CD14-positive monocyte (primary cell): ENCODE measurements at regions not wholly inside any gene's neighbourhood (a gene's known extent, or its start where the extent isn't known, plus 50 kb on each side); places are given as distances from the start of the nearest gene placed in this dataset.

Experiments used
- DNase-seq, 3 donors: peaks; one replicate each; pipeline ENCODE4 v3.0.0-alpha.2; 2011 to 2022
- H2AFZ ChIP-seq: 2 replicates; pipeline ENCODE4 v1.6.0; 2012; ENCODE audit warnings: mild to moderate bottlenecking, low read depth, low read length, inconsistent platforms; ENCODE audit not compliant: insufficient read depth, poor library complexity, severe bottlenecking
- H3K27ac ChIP-seq, 2 donors: 1 replicate in 1 of 2; 2 replicates in 1 of 2; pipeline ENCODE4 v1.5.1; 2012 to 2013; ENCODE audit warnings: low read length in 2 of 2, control low read depth in 1 of 2, inconsistent platforms in 1 of 2, low read depth in 1 of 2, mild to moderate bottlenecking in 1 of 2
- H3K27me3 ChIP-seq, 2 donors: one replicate each; pipeline versions ENCODE4 v1.6.0 to v1.6.1; 2011 to 2013; ENCODE audit warnings: low read length in 2 of 2; ENCODE audit not compliant: control insufficient read depth in 2 of 2, insufficient read depth in 2 of 2
- H3K36me3 ChIP-seq, 2 donors: replicated peaks in 1 of 2; 1 replicate in 1 of 2; 2 replicates in 1 of 2; pipeline versions ENCODE4 v1.5.1 to v1.6.1; 2012 to 2013; ENCODE audit warnings: low read length in 2 of 2, control low read depth in 1 of 2, inconsistent platforms in 1 of 2, mild to moderate bottlenecking in 1 of 2; ENCODE audit not compliant: insufficient read depth in 2 of 2, control insufficient read depth in 1 of 2
- H3K4me1 ChIP-seq, 2 donors: 1 replicate in 1 of 2; 2 replicates in 1 of 2; pipeline versions ENCODE4 v1.5.1 to v1.6.1; 2012 to 2013; ENCODE audit warnings: low read length in 2 of 2, control low read depth in 1 of 2, inconsistent platforms in 1 of 2, mild to moderate bottlenecking in 1 of 2, moderate library complexity in 1 of 2; ENCODE audit not compliant: insufficient read depth in 2 of 2, control insufficient read depth in 1 of 2
- H3K4me2 ChIP-seq: replicated peaks from 2 replicates; pipeline ENCODE3; 2012; ENCODE audit warnings: low read length, moderate library complexity, mild to moderate bottlenecking; ENCODE audit not compliant: poor library complexity, severe bottlenecking; ENCODE audit errors: extremely low read depth
- H3K4me3 ChIP-seq, 3 experiments: fragments of 200-600 bp in 1 of 3; sonication (generic) in 1 of 3; replicated peaks in 1 of 3; 1 replicate in 2 of 3; 2 replicates in 1 of 3; pipeline ENCODE4 v1.5.1; 2011 to 2013; ENCODE audit warnings: low read length in 3 of 3, mild to moderate bottlenecking in 3 of 3, control low read depth in 2 of 3, low read depth in 2 of 3, inconsistent platforms in 1 of 3, moderate library complexity in 1 of 3
- H3K79me2 ChIP-seq: 2 replicates; pipeline ENCODE4 v1.6.0; 2012; ENCODE audit warnings: mild to moderate bottlenecking, control low read depth, inconsistent platforms, low read length, moderate library complexity; ENCODE audit not compliant: insufficient read depth
- H3K9ac ChIP-seq: 2 replicates; pipeline ENCODE4 v1.6.0; 2017; ENCODE audit warnings: low read length, mild to moderate bottlenecking; ENCODE audit not compliant: insufficient read depth, poor library complexity, severe bottlenecking
- H3K9me3 ChIP-seq, 2 donors: replicated peaks in 1 of 2; 1 replicate in 1 of 2; 2 replicates in 1 of 2; pipeline versions ENCODE4 v1.5.1 to v1.6.1; 2012 to 2013; ENCODE audit warnings: low read length in 2 of 2, control low read depth in 1 of 2; ENCODE audit not compliant: control insufficient read depth in 1 of 2, insufficient read depth in 1 of 2
- H4K20me1 ChIP-seq: 2 replicates; pipeline ENCODE4 v1.6.0; 2012; ENCODE audit warnings: mild to moderate bottlenecking, low read length, control low read depth, moderate library complexity; ENCODE audit not compliant: insufficient read depth
- H3K27ac Mint-ChIP-seq, 7 donors: one replicate each; pipeline ENCODE4 v1.8.0; 2020; ENCODE audit warnings: mild to moderate bottlenecking in 7 of 7, mixed read lengths in 7 of 7, moderate library complexity in 6 of 7, inconsistent platforms in 2 of 7
- H3K27me3 Mint-ChIP-seq, 3 donors: one replicate each; pipeline ENCODE4 v1.8.0; 2021 to 2022; ENCODE audit warnings: low read depth in 3 of 3, mild to moderate bottlenecking in 3 of 3, mixed read lengths in 3 of 3, moderate library complexity in 3 of 3, inconsistent platforms in 1 of 3
- H3K36me3 Mint-ChIP-seq, 2 donors: one replicate each; pipeline ENCODE4 v1.8.0; 2020; ENCODE audit warnings: mixed read lengths in 2 of 2, inconsistent platforms in 1 of 2, mild to moderate bottlenecking in 1 of 2
- H3K4me1 Mint-ChIP-seq: one replicate; pipeline ENCODE4 v1.8.0; 2020; ENCODE audit warnings: mild to moderate bottlenecking, mixed read lengths
- H3K4me3 Mint-ChIP-seq, 2 donors: one replicate each; pipeline ENCODE4 v1.8.0; 2020; ENCODE audit warnings: mild to moderate bottlenecking in 2 of 2, mixed read lengths in 2 of 2, moderate library complexity in 1 of 2
- H3K9me3 Mint-ChIP-seq, 7 donors: one replicate each; pipeline ENCODE4 v1.8.0; 2020 to 2022; ENCODE audit warnings: mixed read lengths in 7 of 7, mild to moderate bottlenecking in 6 of 7, moderate library complexity in 6 of 7, inconsistent platforms in 2 of 7
- CTCF ChIP-seq: fragments of 200-600 bp; IDR thresholded peaks from one replicate; pipeline ENCODE4 v1.8.0; 2022; ENCODE audit warnings: antibody characterized with exemption, mild to moderate bottlenecking
- whole genome bisulfite sequencing: methylation state at CpG from one replicate; pipeline ENCODE4 v1.1.5; 2013; ENCODE audit warnings: missing lambda C conversion rate; ENCODE audit not compliant: insufficient coverage; 5-methylcytosine and 5-hydroxymethylcytosine counted together
- intact Hi-C, 2 donors: fragments of 100-400 bp; cut with micrococcal nuclease; formaldehyde crosslinking; loops; one replicate each; pipeline versions ENCODE4 v1.15.0 to v1.15.1; 2023

DNA sequence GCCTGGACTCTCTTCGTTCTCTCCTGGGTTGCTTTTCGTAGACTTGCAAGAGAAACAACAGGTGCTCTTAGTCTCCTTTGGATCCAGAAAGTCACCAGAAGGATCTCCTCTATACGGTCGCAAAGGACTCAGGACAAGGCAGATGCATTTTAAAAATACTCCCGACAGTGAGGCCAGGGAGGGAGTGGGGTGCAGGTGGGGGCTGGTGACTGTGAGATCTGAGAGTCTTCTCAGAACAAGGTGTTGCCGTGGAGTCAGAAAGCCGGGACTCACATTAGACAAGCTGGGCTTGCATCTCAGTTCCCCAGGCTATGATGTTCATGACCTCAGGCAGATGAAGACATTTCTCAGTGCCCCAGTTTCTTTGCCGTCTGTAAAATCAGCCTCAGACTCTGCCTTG is 507.2 kb downstream of the TCERG1L start:
- Histone ChIP-seq H3K27me3 (no peaks in the 10 kb centered on the region), H3K4me1 (no peaks in the 10 kb centered on the region), H3K79me2 (no peaks in the 10 kb centered on the region), H3K4me3 (no peak overlapping the region), H3K9ac (no peak overlapping the region), H2AFZ (no peak overlapping the region), H4K20me1 (no peaks in the 10 kb centered on the region), H3K27ac (no peak overlapping the region), H3K4me2 (no peak overlapping the region), H3K9me3 (no peaks in the 10 kb centered on the region), H3K36me3 (no peaks in the 10 kb centered on the region)
- Mint-ChIP-seq H3K36me3 (no peaks in the 10 kb centered on the region), H3K27me3 (peaks cover 2 to 5% (median 2%) of the 10 kb centered on the region in 3 donors), H3K4me1 (peaks cover 3% of the 10 kb centered on the region), H3K9me3 (peaks cover 0 to 8% (median 3%) of the 10 kb centered on the region in 7 donors), H3K27ac (no peak overlapping the region), H3K4me3 (no peak overlapping the region)
- TF ChIP-seq CTCF: no peak
- intact Hi-C loops: no loop called here
- WGBS: 87% methylated on average over 7 of the region's 8 CpGs
- DNase-seq: no peak

DNA sequence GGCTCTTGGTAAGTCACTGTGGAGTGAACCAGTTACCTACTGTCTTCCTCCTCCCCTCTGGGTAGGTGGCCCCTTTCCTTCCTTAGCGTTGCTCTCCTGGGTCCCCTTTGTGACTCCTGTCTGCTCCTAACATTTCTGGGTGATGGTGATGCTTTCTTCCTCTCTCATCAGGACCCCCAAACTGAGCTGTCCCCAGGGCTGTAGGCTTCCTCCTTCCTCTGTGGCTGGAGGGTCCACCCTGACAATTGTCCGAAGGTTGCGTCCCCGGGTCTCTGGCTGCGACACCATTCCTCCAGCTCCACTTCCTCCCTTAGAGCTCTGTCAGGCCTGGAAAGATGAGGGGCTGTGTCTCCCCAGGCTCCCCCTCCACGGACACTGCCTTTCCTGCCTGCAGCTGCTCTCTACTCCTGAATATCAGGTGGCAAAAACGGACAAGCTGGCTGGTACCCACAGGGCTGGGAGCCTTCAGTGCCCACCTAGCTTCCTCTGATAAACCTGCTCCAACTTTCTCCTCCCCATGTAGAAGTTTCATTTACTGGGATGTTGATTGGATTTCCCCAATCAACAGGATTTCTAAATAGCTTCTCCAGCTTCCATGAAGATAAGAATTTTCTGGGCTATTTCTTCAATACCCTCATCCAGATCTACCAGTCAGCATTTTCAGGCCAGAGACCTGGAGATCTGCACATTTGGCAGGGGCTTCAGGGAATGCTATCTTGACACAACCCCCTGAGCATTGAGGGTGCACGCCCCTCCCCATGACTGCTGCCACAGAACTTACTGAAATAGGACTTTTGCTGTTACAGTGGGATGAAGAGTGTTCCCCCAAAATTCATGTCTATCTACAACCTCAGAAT is 506.5 kb downstream of the TCERG1L start:
- H3K9me3 Mint-ChIP-seq: peaks cover 0 to 8% (median 3%) of the 10 kb centered on the region in 7 donors
- H3K9ac ChIP-seq: no peak overlapping the region
- H3K27me3 ChIP-seq: no peaks in the 10 kb centered on the region
- no peaks in the 10 kb centered on the region for H3K4me1 Mint-ChIP-seq
- no peak overlapping the region for H2AFZ ChIP-seq
- H3K27ac ChIP-seq: no peak overlapping the region
- DNase-seq: no peak
- WGBS: 95% methylated on average over 6 of the region's 8 CpGs
- no peaks in the 10 kb centered on the region for H3K36me3 ChIP-seq
- no peak overlapping the region for H3K4me3 ChIP-seq
- no peaks in the 10 kb centered on the region for H3K9me3 ChIP-seq
- no peak overlapping the region for H3K4me3 Mint-ChIP-seq
- TF ChIP-seq CTCF: no peak
- no peaks in the 10 kb centered on the region for H3K4me1 ChIP-seq
- H3K27me3 Mint-ChIP-seq: peaks cover 2 to 5% (median 2%) of the 10 kb centered on the region in 3 donors
- intact Hi-C loops: no loop called here
- H3K36me3 Mint-ChIP-seq: no peaks in the 10 kb centered on the region
- H3K79me2 ChIP-seq: no peaks in the 10 kb centered on the region
- H3K27ac Mint-ChIP-seq: no peak overlapping the region
- H4K20me1 ChIP-seq: no peaks in the 10 kb centered on the region
- no peak overlapping the region for H3K4me2 ChIP-seq
